Epidermal melanocyte (primary cell): ENCODE measurements at regions not wholly inside any gene's neighbourhood (a gene's known extent, or its start where the extent isn't known, plus 50 kb on each side); places are given as distances from the start of the nearest gene placed in this dataset.
A peak's percentile ranks its signal among the peaks of the same experiment; 100 is the strongest.

Experiments
- DNase-seq: peaks from one replicate; pipeline ENCODE4 v3.0.0; 2011; ENCODE audit warnings: low spot score; ENCODE audit not compliant: insufficient read length

GRCh38 chr4:112847045-112847444, 202.4 kb upstream of the ANK2 start:
- DNase-seq: no peak

GRCh38 chr4:112847781-112848180, 201.7 kb upstream of the ANK2 start:
- DNase-seq: no peak

- DNase-seq: no peak
Observed at GRCh38 chr4:112848911-112849310, 200.5 kb upstream of the ANK2 start.

GRCh38 chr4:112852601-112853000, 196.9 kb upstream of the ANK2 start:
- DNase-seq: no peak

- no peak for DNase-seq
Observed at GRCh38 chr4:112853662-112854256, 195.7 kb upstream of the ANK2 start.

- DNase-seq: no peak
Observed at GRCh38 chr4:112854420-112854819, 195.0 kb upstream of the ANK2 start.

- DNase-seq: no peak
Observed at GRCh38 chr4:112855058-112855457, 194.4 kb upstream of the ANK2 start.

GRCh38 chr4:112857461-112857860, 192.0 kb upstream of the ANK2 start:
- DNase-seq: peak; percentile 61

- DNase-seq: no peak
Observed at GRCh38 chr4:112858751-112859150, 190.7 kb upstream of the ANK2 start.

GRCh38 chr4:112859456-112860184, 189.8 kb upstream of the ANK2 start:
- no peak for DNase-seq

GRCh38 chr4:112860830-112861690, 188.4 kb upstream of the ANK2 start:
- DNase-seq: no peak

GRCh38 chr4:112861691-112862674, 187.5 kb upstream of the ANK2 start:
- DNase-seq: no peak

GRCh38 chr4:112865443-112865842, 184.0 kb upstream of the ANK2 start:
- DNase-seq: no peak

- DNase-seq: no peak
Observed at GRCh38 chr4:112876316-112876715, 173.1 kb upstream of the ANK2 start.

GRCh38 chr4:112881842-112882241, 167.6 kb upstream of the ANK2 start:
- DNase-seq: no peak

- no peak for DNase-seq
Observed at GRCh38 chr4:112882286-112882685, 167.2 kb upstream of the ANK2 start.

GRCh38 chr4:112884406-112884805, 165.0 kb upstream of the ANK2 start:
- no peak for DNase-seq

GRCh38 chr4:112885897-112886296, 163.6 kb upstream of the ANK2 start:
- no peak for DNase-seq

GRCh38 chr4:112888622-112889021, 160.8 kb upstream of the ANK2 start:
- DNase-seq: no peak

- DNase-seq: no peak
Observed at GRCh38 chr4:112889199-112889598, 160.3 kb upstream of the ANK2 start.
